DND-41 (cell line): ENCODE measurements at regions not wholly inside any gene's neighbourhood (a gene's known extent, or its start where the extent isn't known, plus 50 kb on each side); places are given as distances from the start of the nearest gene placed in this dataset.

Experiments used
- CTCF ChIP-seq: IDR thresholded peaks from 2 replicates; pipeline ENCODE4 v1.5.1; 2012; ENCODE audit warnings: borderline replicate concordance, low read length, moderate library complexity, mild to moderate bottlenecking; ENCODE audit not compliant: poor library complexity, severe bottlenecking; ENCODE audit errors: extremely low read depth
- EZH2 ChIP-seq: IDR thresholded peaks from 3 replicates; pipeline ENCODE4 v1.6.1; 2012; ENCODE audit warnings: borderline replicate concordance, low read depth, mild to moderate bottlenecking, moderate library complexity, low read length, inconsistent platforms; ENCODE audit not compliant: severe bottlenecking

- TF ChIP-seq CTCF, result no peak
- TF ChIP-seq EZH2, result no peak
Observed at GRCh38 chr16:73354434-73354833, 306.5 kb upstream of the ZFHX3 start.
